GM12872 (cell line): ENCODE measurements at regions not wholly inside any gene's neighbourhood (a gene's known extent, or its start where the extent isn't known, plus 50 kb on each side); places are given as distances from the start of the nearest gene placed in this dataset.

ENCODE experiments used
- TF ChIP-seq, protein P1 (sequence below): IDR thresholded peaks from 3 replicates; pipeline ENCODE4 v1.5.1; 2011; ENCODE audit warnings: low read depth, mild to moderate bottlenecking, low read length, moderate library complexity; ENCODE audit not compliant: insufficient read depth

DNA sequence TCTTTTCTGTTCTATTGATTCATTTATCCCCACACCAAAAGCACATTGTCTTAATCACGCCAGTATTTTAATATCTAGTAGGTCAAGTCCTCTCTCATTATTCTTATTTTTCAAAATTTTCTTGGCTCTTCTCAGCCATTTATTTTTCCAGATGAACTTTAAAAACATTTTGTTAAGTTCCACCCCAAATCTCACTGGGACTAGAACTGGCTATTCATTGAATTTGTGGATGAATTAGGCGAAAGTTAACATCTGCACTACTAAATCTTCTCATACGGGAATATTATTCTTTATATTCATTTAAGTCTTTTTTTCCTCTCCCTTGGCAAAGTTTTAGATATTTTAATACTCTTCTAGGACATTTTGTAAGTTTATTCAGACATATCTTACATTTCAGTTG is 295.2 kb upstream of the MGMT start:
- TF ChIP-seq, protein P1, sequence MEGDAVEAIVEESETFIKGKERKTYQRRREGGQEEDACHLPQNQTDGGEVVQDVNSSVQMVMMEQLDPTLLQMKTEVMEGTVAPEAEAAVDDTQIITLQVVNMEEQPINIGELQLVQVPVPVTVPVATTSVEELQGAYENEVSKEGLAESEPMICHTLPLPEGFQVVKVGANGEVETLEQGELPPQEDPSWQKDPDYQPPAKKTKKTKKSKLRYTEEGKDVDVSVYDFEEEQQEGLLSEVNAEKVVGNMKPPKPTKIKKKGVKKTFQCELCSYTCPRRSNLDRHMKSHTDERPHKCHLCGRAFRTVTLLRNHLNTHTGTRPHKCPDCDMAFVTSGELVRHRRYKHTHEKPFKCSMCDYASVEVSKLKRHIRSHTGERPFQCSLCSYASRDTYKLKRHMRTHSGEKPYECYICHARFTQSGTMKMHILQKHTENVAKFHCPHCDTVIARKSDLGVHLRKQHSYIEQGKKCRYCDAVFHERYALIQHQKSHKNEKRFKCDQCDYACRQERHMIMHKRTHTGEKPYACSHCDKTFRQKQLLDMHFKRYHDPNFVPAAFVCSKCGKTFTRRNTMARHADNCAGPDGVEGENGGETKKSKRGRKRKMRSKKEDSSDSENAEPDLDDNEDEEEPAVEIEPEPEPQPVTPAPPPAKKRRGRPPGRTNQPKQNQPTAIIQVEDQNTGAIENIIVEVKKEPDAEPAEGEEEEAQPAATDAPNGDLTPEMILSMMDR, result no peak

DNA sequence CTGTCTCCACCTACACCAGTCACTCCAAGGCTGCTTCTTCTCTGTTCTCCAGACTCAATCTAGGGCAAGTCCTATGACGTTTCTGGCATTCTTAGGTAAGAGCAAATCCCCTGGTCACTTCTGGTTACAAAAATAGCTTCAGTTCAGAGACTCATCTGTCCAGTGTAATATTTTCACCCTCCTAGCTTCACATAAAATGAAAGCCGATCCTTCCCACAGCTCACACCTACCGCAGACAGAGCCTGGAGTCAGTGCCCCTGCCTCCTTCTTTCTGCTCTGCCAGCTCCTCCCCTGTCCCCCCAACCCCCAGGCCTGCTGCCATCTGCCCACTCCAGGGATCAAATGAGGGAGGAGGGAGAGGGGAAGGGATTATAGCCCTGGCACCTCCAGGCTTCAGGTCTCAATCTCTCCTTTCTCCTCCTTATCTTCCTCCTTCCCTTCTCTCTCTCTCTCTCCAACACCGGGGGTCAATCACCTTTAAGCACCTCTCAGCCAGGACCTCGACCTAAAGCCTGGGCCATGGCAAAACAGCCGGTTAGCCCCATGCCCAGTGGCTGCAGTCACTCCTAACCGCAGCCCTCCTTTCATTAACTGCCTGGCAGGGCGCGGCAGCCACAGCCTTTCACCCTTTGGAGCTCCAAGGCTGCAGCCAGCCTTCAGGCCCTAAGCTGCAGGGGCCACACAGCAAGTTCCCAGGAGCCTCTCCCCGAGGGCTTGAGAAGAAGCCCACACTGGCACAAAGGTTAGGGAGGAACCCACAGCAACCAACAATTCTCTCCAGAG is 292.6 kb upstream of the MGMT start:
- TF ChIP-seq, protein P1, result no peak

DNA sequence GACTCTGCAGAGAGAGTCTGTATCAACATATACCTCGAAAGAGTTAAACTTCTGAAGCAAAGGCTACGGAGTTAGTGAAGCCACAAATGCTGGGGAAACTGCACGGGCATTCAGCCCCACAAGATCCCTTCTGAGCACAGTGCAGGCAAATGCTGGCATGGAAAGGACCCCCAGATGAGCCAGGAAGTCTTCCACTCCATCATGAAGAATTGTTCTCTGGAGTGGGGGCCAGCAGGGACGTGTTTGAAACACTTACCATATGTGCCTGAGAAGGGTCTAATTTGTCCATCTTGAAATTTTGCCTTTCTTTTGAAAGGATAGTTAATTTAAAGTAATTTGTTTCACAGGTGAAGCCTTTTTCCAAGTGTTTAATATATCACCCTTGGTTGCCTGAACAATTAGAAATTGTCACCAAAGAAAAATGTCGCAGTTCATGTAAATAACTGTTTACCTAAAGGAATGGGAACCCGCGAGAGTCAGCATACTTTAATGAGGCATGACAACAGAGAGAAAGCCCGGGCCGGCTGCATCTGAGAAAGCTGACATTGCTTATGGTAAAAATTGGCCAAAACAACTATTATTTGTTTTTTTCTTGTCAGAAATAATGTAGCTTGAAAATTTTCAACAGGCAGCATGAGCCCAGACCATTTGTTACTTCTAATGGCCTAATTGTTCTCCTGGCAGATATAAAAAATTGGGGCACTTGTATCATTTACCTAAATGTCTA is 287.6 kb upstream of the MGMT start:
- TF ChIP-seq, protein P1, result no peak

DNA sequence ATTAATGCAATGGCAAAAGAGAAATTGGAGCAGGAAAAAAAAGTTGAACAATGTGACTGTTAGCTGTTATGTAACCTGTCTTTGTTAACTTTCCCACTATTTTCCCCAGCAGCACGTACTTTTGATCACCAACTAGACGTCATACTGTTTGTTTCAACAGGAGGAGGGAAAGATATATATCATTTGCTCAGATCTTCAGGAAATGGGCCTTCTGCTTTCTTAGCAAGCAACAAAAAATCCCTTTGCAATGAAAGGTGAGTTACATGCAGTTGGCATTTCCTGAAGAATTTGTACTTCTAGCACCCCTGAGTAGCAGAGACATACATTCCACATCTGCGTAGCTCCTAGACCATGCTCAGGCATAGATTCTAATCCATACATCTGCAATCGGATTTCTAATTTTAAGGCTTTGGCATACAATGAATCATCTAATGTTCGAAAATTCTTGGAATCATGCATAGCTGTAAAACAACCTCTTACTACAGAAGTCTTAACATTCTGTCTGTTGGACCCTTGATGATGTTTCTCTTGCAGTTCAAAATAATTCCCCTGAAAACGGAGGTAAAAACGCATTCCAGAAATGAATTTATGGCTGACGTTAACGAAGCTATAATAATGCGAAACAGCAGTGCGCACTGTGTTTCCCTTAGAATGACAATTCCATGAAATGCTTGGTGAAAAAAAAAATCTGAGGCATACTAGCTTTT is 286.9 kb upstream of the MGMT start:
- TF ChIP-seq, protein P1, result no peak

DNA sequence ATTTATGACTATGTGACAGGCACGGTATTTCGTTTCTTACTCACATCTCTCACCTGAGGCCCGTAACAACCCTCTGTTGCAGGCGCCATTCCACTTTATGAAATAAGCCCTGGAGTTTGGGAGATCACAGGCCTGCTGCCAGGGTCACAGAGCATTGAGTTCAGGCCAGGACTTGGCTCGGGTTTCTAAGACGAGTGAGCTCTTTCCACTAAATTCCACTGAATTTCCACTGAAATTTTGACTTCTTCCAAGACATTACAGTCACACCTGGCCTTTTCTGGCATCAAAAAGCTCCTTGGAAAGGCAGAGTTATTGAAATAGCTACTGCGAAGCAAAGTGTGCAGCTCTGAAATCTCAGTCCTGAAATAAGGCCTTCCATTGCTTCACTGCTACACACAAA is 282.8 kb upstream of the MGMT start:
- TF ChIP-seq, protein P1, result no peak

DNA sequence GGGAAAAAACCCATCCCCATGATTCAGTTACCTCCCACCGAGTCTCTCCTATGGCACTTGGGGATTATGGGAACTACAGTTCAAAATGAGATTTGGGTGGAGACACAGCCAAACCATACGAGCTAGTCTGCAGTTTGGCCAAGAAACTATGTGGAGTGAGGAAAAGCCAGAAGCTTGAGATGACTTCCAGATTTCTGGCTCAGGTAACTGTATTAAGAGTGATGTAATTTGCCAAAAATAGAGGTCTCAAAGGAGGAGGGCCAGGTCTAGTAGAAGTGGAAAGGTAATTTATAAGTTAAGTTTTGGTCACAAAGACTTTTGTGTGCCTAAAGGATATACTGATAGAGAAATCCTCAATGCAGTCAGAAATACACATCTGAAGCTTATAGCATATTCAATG is 279.7 kb upstream of the MGMT start:
- TF ChIP-seq, protein P1, result no peak

DNA sequence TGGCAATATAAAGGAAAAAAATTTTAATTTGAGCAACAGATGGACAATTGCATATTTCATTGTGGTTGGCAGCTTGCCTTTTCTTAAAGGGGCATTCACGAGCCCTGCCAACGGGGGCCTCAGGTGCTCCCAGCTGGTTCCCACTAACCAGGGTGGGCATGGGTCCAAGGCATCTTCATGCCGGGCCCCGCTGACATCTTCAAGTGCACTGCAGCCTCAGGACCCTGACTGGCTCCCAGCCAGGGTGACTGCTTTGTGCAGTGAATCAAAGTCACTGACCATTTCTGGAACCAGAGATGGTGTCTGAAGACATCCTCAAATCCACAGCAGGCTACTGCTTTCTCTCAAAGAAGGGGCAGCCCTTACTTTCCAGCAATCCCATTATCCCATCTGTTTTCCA is 275.2 kb upstream of the MGMT start:
- TF ChIP-seq, protein P1, result no peak
